GM18519 (cell line): ENCODE measurements at regions not wholly inside any gene's neighbourhood (a gene's known extent, or its start where the extent isn't known, plus 50 kb on each side); places are given as distances from the start of the nearest gene placed in this dataset.

Experiments
- ATAC-seq: cut with Tn5 transposase; IDR thresholded peaks from one replicate; pipeline ENCODE4 v1.9.1; 2021; ENCODE audit warnings: mild to moderate bottlenecking, moderate library complexity; ENCODE audit not compliant: unreplicated experiment, low FRiP score

GRCh38 chr6:144335311-144335861 lies 50.3 kb downstream of the UTRN start:
- ATAC-seq, result no peak

GRCh38 chr6:144335914-144336313 lies 50.8 kb downstream of the UTRN start:
- no peak for ATAC-seq

GRCh38 chr6:144336900-144337299 lies 51.8 kb downstream of the UTRN start:
- ATAC-seq, result no peak

- no peak for ATAC-seq
These were observed 53.3 kb downstream of the UTRN start for GRCh38 chr6:144338474-144338873.

- no peak for ATAC-seq
These were observed 54.0 kb downstream of the UTRN start for GRCh38 chr6:144338951-144339700.

GRCh38 chr6:144339859-144340452 lies 54.8 kb downstream of the UTRN start:
- ATAC-seq, result no peak

- no peak for ATAC-seq
These were observed 55.6 kb downstream of the UTRN start for GRCh38 chr6:144340541-144341371.

GRCh38 chr6:144341831-144342527 lies 56.8 kb downstream of the UTRN start:
- ATAC-seq, result peak; percentile 44

GRCh38 chr6:144343701-144344428 lies 58.7 kb downstream of the UTRN start:
- no peak for ATAC-seq

GRCh38 chr6:144344646-144345045 lies 59.5 kb downstream of the UTRN start:
- peak; percentile 38 for ATAC-seq

GRCh38 chr6:144345451-144345850 lies 60.3 kb downstream of the UTRN start:
- ATAC-seq, result no peak

- ATAC-seq, result no peak
These were observed 61.7 kb downstream of the UTRN start for GRCh38 chr6:144346719-144347447.

- no peak for ATAC-seq
These were observed 62.3 kb downstream of the UTRN start for GRCh38 chr6:144347448-144347759.

GRCh38 chr6:144347933-144348332 lies 62.8 kb downstream of the UTRN start:
- no peak for ATAC-seq

GRCh38 chr6:144349690-144350527 lies 64.8 kb downstream of the UTRN start:
- ATAC-seq, result no peak

GRCh38 chr6:144350528-144350880 lies 65.4 kb downstream of the UTRN start:
- no peak for ATAC-seq

GRCh38 chr6:144351379-144352127 lies 66.4 kb downstream of the UTRN start:
- no peak for ATAC-seq

GRCh38 chr6:144352331-144352730 lies 67.2 kb downstream of the UTRN start:
- ATAC-seq, result no peak
